Sigmoid colon (tissue), 4 donors: ENCODE measurements at regions not wholly inside any gene's neighbourhood (a gene's known extent, or its start where the extent isn't known, plus 50 kb on each side); places are given as distances from the start of the nearest gene placed in this dataset.

Experiments used
- CTCF ChIP-seq, 4 experiments: fragments of 450-650 bp in 3 of 4; fragments of 200-600 bp in 1 of 4; IDR thresholded peaks; one replicate each; pipeline ENCODE4 v1.5.1; 2016 to 2019; ENCODE audit warnings: antibody characterized with exemption in 4 of 4, mild to moderate bottlenecking in 3 of 4, moderate library complexity in 2 of 4
- EP300 ChIP-seq, 4 donors: sonication (generic); formaldehyde crosslinking; IDR thresholded peaks; one replicate each; pipeline ENCODE4 v1.6.1; 2017; ENCODE audit warnings: antibody characterized with exemption in 4 of 4
- POLR2A ChIP-seq, 2 donors: fragments of 450-650 bp; IDR thresholded peaks; one replicate each; pipeline ENCODE4 v1.6.1; 2016; ENCODE audit warnings: antibody characterized with exemption in 2 of 2, mild to moderate bottlenecking in 2 of 2, moderate library complexity in 2 of 2
- POLR2AphosphoS5 ChIP-seq, 4 donors: sonication (generic); formaldehyde crosslinking; IDR thresholded peaks; one replicate each; pipeline ENCODE4 v1.6.1; 2017; ENCODE audit warnings: antibody characterized with exemption in 4 of 4

DNA sequence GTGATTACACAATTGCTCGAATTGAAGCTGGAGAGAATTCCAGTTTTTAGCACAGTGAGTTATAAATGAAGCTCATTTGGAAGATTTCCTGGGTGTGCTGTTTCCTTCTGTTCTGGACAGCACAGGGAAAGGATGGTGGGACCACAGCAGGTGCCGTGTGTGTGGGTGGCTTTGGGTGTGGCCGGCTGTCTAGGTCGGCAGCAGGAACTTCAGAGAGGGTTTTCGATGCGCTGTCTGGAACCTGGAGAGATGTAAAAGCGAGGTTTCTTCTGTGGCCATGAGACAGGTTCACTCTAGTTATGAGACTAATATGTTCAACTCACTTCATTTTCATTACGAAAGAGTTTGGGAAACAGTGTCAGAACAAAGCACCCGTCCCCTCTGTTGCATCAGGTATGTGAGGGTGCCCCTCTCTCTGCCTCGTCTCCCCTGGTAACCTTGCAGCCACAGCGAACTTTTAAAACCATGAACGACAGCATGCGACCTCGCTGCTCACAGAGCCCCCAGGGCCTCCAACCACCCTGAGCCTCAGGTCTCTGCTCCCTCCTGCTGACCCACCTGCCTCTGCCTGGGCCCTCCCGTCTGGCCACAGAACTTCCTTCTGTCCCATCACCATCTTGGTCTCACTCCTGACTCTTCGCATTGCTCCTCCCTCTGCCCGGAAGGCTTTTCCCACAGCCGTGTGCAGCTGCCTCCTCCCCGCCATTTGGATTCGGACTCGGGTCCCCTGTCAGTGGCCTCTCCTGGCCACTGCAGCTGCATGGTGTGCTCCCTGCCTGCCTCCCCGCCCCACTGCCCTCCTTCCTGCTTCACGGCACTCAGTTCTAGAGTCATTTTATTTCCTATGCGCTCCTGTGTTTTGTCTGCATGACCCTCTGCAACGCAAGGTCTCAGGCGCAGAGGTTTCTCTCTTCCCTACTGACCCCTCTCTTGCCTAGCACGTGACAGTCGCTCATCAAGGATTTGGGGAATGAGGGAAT is 151.2 kb downstream of the NDUFA10 start:
- TF ChIP-seq POLR2A (IDR thresholded peaks at IDR 0.05), result no peak
- TF ChIP-seq CTCF (IDR thresholded peaks at IDR 0.05), result no peak
- no peak for TF ChIP-seq EP300 (IDR thresholded peaks at IDR 0.05)
- no peak for TF ChIP-seq POLR2AphosphoS5 (IDR thresholded peaks at IDR 0.05)
